HFF-Myc (cell line): ENCODE measurements at regions not wholly inside any gene's neighbourhood (a gene's known extent, or its start where the extent isn't known, plus 50 kb on each side); places are given as distances from the start of the nearest gene placed in this dataset.

Source experiments
- DNase-seq: peaks from one replicate; pipeline ENCODE4 v3.0.0-alpha.2; 2011; ENCODE audit warnings: low read depth; ENCODE audit errors: extremely low read depth
- H3K4me3 ChIP-seq: replicated peaks from 2 replicates; pipeline ENCODE4 v1.5.1; 2011; ENCODE audit warnings: low read depth, mild to moderate bottlenecking, control low read depth, low read length
- TF ChIP-seq, protein P1 (sequence below): IDR thresholded peaks from 2 replicates; pipeline ENCODE4 v1.5.1; 2012; ENCODE audit warnings: mild to moderate bottlenecking, low read depth, low read length, control low read depth; ENCODE audit errors: missing control alignments

- TF ChIP-seq, protein P1, sequence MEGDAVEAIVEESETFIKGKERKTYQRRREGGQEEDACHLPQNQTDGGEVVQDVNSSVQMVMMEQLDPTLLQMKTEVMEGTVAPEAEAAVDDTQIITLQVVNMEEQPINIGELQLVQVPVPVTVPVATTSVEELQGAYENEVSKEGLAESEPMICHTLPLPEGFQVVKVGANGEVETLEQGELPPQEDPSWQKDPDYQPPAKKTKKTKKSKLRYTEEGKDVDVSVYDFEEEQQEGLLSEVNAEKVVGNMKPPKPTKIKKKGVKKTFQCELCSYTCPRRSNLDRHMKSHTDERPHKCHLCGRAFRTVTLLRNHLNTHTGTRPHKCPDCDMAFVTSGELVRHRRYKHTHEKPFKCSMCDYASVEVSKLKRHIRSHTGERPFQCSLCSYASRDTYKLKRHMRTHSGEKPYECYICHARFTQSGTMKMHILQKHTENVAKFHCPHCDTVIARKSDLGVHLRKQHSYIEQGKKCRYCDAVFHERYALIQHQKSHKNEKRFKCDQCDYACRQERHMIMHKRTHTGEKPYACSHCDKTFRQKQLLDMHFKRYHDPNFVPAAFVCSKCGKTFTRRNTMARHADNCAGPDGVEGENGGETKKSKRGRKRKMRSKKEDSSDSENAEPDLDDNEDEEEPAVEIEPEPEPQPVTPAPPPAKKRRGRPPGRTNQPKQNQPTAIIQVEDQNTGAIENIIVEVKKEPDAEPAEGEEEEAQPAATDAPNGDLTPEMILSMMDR = no peak
- DNase-seq = no peak
- no peak overlapping the region for H3K4me3 ChIP-seq
These were observed 180.7 kb upstream of the ANK3 start for GRCh38 chr10:60570272-60570865.

GRCh38 chr10:60569681-60570080 lies 180.0 kb upstream of the ANK3 start:
- DNase-seq = no peak
- TF ChIP-seq, protein P1 = no peak
- no peak overlapping the region for H3K4me3 ChIP-seq

DNA sequence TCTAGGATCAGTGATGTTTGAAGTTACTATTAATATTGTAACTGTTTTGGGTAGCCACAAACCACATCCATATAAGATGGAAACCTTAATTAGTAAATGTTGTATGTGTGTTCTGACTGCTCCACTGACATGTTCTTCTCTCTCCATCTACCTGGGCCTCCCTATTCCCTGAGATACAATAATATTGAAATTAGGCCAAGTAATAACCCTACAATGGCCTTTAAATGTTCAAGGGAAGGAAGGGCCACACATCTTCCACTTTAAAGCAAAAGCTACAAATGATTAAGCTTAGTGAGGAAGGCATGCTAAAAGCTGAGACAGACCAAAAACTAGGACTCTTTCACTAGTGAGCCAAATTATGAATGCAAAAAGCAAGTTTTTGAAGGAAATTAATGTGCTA lies 176.4 kb upstream of the ANK3 start:
- TF ChIP-seq, protein P1 = no peak
- no peak overlapping the region for H3K4me3 ChIP-seq

GRCh38 chr10:60565492-60565891 lies 175.8 kb upstream of the ANK3 start:
- DNase-seq = no peak
- H3K4me3 ChIP-seq = no peak overlapping the region
- TF ChIP-seq, protein P1 = no peak

More for the DNA sequence above, 176.4 kb upstream of the ANK3 start:
- DNase-seq = no peak

GRCh38 chr10:60564475-60564874 lies 174.8 kb upstream of the ANK3 start:
- TF ChIP-seq, protein P1 = no peak
- DNase-seq = no peak
- no peak overlapping the region for H3K4me3 ChIP-seq

GRCh38 chr10:60560451-60560850 lies 170.8 kb upstream of the ANK3 start:
- TF ChIP-seq, protein P1 = no peak
- no peak overlapping the region for H3K4me3 ChIP-seq
- DNase-seq = no peak

DNA sequence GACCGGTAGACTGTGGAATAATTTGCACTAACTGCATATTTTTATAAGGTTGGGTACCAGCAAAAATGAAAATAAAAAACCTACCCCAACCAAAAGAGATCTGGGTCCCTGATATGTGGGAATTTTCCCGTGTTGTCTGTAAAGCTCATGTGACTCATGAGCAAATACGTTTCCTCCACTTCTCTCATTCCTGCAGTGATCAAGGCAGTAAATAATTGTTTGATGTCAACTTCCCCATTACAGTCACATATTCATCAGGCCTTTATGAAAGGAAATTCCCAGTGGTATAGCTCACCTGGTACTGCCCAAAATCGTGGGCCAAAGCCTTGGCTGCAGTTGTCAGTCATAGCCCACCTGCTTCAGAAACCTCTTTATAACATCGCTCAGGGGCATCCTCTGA lies 166.0 kb upstream of the ANK3 start:
- no peak for DNase-seq
- TF ChIP-seq, protein P1 = no peak

More for the DNA sequence above, 166.0 kb upstream of the ANK3 start:
- H3K4me3 ChIP-seq = no peak overlapping the region
